ENCODE measurements at regions not wholly inside any gene's neighbourhood (a gene's known extent, or its start where the extent isn't known, plus 50 kb on each side); places are given as distances from the start of the nearest gene placed in this dataset.

DNA sequence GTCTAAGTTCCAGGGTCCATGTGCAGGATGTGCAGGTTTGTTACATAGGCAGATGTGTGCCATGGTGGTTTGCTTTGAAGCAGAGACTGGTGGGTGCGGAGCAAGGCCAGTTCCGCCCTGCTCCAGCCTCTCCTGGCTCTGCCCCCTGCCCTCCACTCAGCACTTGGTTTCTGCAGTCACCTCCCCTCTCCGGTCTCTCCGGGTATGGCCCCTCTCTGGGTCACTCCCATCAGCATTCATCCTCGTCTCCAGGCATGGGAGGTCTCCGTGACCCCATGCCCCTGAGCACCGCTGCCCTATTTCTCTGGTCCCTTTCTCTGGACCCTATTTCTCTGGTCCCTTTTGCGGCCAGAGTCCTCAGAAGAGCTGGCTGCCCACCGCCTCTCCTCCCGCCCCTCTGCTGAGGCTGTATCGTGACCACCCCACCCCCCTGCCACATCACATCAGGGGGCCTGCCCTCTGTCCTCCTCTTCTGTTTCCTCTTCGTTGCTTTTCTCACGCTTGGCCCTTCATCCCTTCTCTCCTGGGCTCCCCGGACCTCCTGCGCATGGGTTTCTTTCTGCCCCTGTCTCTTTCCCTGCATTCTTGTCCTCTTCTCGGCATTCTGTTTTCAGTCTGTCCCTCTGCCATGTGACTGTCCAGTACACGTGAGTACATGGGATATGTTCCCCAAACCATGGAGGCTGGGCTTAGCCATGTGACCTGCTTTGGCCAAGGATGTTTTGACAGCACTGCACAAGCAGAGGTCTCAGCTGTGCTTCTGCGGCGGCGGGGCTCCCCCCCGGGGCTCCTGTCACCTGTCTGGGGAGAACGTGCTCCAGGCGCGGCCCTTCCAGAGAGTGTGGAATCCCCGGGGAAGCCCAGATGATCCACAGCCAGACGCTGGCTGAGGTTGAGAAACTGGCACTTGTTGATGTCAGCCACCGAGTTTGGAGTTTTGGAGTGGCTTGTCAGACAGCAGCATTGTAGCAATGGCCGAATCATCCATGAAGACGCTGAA lies 54.4 kb upstream of the C1orf174 start:
- DNase-seq (ENCODE audit: extremely low read depth, insufficient read length) = no peak
- no peaks in the 10 kb centered on the region; the same call in 1 of the 2 replicates for H3K27me3 ChIP-seq (replicated peaks; ENCODE audit: control insufficient read depth, insufficient read depth, low read length)
- TF ChIP-seq CTCF (IDR thresholded peaks at IDR 0.05; ENCODE audit: insufficient read depth, low read length, poor library complexity, severe bottlenecking) = no peak
- H3K36me3 ChIP-seq (ENCODE audit: control insufficient read depth, insufficient read depth, low read length) = no peaks in the 10 kb centered on the region
- no peak overlapping the region for H3K4me3 ChIP-seq (replicated peaks; ENCODE audit: low read depth, low read length)

DNA sequence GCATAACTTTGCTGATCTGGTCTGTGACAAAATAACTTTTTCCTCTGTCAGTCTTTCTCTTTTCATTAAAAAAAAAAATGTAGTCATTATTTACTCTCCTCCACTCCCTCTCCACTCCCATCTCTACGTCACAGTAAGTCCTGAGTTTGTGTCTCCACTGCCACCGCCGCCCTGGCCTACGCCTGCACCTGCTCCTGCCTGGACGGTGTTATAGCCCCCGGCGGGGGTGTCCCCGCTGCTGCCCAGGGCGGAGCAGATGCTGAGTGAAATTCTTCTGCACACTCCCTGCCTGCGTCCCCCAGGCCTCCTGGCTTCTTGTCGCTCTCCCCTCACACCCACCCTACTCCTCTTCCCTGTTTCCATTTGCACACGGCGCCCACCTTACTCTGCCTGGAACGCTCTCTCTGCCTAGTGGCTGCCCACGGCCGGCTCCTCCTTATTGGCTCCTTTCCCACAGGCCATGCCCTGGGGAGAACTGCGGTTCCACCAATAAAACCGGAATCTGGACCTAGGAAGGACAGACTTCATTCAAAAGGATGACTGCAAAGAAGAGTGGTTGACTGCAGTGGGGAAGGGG lies 55.2 kb upstream of the C1orf174 start:
- Histone ChIP-seq H3K4me3 (replicated peaks; ENCODE audit: low read depth, low read length) (no peak overlapping the region), H3K36me3 (ENCODE audit: control insufficient read depth, insufficient read depth, low read length) (no peaks in the 10 kb centered on the region), H3K27me3 (replicated peaks; ENCODE audit: control insufficient read depth, insufficient read depth, low read length) (no peaks in the 10 kb centered on the region; the same call in 1 of the 2 replicates)
- no peak for DNase-seq (ENCODE audit: extremely low read depth, insufficient read length)
- TF ChIP-seq CTCF (IDR thresholded peaks at IDR 0.05; ENCODE audit: insufficient read depth, low read length, poor library complexity, severe bottlenecking) = no peak

DNA sequence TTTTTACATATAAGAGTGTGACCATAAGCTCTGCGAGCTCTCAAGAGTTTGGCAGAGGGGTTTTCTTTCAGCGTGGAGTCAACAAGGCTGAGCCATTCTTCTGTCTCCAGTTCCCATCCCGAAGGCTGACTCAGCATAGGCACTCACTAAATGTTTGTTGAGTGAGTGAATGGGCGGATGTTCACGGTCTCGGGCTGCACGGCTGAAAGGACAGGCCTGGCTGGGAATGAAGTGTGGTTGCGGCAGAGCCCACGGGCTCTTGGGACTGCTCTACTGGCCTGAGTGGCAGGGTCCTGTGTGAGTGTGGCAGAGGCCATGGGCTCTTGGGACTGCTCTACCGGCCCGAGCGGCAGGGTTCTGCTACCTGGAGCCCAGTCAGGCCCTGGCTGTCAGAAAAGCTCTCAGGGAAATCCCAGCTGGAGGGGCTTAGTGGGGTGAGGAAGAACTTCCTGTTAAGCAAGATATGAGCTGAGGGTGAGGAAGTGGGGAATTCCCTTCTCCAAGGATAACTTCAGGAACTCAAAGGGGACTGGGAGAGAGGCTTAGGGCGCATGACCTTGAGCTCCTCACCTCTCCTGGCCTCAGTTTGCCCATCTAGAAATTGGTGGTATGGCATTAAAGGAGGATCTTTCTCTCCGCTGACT lies 56.6 kb upstream of the C1orf174 start:
- H3K27me3 ChIP-seq (replicated peaks; ENCODE audit: control insufficient read depth, insufficient read depth, low read length) = no peaks in the 10 kb centered on the region; the same call in 1 of the 2 replicates
- no peak for TF ChIP-seq CTCF (IDR thresholded peaks at IDR 0.05; ENCODE audit: insufficient read depth, low read length, poor library complexity, severe bottlenecking)
- DNase-seq (ENCODE audit: extremely low read depth, insufficient read length) = no peak

DNA sequence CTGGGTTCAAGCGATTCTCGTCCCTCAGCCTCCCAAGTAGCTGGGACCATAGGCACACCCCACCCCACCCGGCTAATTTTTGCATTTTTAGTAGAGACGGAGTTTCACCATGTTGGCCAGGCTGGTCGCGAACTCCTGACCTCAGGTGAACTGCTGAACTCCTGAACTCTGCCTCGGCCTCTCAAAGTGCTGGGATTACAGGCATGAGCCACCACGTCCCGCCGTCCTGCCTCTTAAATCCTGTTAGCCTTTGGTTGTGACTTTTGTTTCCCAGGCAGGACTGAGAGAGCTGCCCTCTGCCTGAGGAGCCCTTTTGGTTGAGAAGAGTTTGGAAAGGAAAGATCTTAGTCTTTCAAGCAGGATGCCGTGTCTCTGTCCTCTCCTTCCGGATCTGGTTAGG lies 59.3 kb upstream of the C1orf174 start:
- H3K27me3 ChIP-seq (replicated peaks; ENCODE audit: control insufficient read depth, insufficient read depth, low read length) = no peaks in the 10 kb centered on the region; the same call in 1 of the 2 replicates

More for the DNA sequence above, 56.6 kb upstream of the C1orf174 start:
- Histone ChIP-seq H3K4me3 (replicated peaks; ENCODE audit: low read depth, low read length) (no peak overlapping the region), H3K36me3 (ENCODE audit: control insufficient read depth, insufficient read depth, low read length) (no peaks in the 10 kb centered on the region)

DNA sequence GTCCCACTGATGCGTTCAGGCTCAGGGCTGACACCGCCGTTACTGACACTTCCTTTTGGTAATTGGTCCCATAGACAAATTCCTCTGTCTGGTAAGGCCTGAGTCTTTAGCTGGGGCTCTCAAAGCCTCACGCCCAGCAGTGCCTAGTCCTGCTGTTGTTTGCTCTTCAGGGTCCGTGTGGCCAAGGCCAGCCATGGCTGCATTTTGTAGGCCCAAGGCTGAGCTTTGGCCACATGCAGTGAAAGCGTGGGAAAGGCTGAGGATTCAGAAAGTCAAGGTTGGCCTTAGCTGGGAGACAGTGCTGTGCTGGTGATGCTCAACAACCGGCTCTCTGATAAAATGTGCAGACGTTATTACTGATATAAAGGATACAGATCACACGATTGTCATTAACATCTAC lies 63.5 kb upstream of the C1orf174 start:
- no peak overlapping the region for H3K4me3 ChIP-seq (replicated peaks; ENCODE audit: low read depth, low read length)
- no peak for DNase-seq (ENCODE audit: extremely low read depth, insufficient read length)
- TF ChIP-seq CTCF (IDR thresholded peaks at IDR 0.05; ENCODE audit: insufficient read depth, low read length, poor library complexity, severe bottlenecking) = no peak
- no peaks in the 10 kb centered on the region for H3K27me3 ChIP-seq (replicated peaks; ENCODE audit: control insufficient read depth, insufficient read depth, low read length)
- no peaks in the 10 kb centered on the region for H3K36me3 ChIP-seq (ENCODE audit: control insufficient read depth, insufficient read depth, low read length)

More for the DNA sequence above, 59.3 kb upstream of the C1orf174 start:
- DNase-seq (ENCODE audit: extremely low read depth, insufficient read length) = no peak
- TF ChIP-seq CTCF (IDR thresholded peaks at IDR 0.05; ENCODE audit: insufficient read depth, low read length, poor library complexity, severe bottlenecking) = no peak
- Histone ChIP-seq H3K4me3 (replicated peaks; ENCODE audit: low read depth, low read length) (no peak overlapping the region), H3K36me3 (ENCODE audit: control insufficient read depth, insufficient read depth, low read length) (no peaks in the 10 kb centered on the region)

Measured in GM06990 (cell line).